ENCODE measurements at regions not wholly inside any gene's neighbourhood (a gene's known extent, or its start where the extent isn't known, plus 50 kb on each side); places are given as distances from the start of the nearest gene placed in this dataset.

- H3K27me3 Mint-ChIP-seq (ENCODE audit: low read depth), result no peaks in the 10 kb centered on the region
- no peak overlapping the region for H3K4me3 Mint-ChIP-seq
- H3K27ac Mint-ChIP-seq (ENCODE audit: unreplicated experiment), result no peak overlapping the region
- H3K9me3 Mint-ChIP-seq, result peaks cover 26% of the 10 kb centered on the region
- peaks cover 59% of the 10 kb centered on the region for H3K4me1 Mint-ChIP-seq
- H3K36me3 Mint-ChIP-seq (ENCODE audit: low read depth), result peaks cover 32% of the 10 kb centered on the region
- no peak for TF ChIP-seq CTCF (conservative IDR thresholded peaks at IDR 0.05)
- DNase-seq (ENCODE audit: low read depth, low spot score), result no peak
Measured at GRCh38 chr5:118703241-118703640, 285.1 kb downstream of the DTWD2 start.

DNA sequence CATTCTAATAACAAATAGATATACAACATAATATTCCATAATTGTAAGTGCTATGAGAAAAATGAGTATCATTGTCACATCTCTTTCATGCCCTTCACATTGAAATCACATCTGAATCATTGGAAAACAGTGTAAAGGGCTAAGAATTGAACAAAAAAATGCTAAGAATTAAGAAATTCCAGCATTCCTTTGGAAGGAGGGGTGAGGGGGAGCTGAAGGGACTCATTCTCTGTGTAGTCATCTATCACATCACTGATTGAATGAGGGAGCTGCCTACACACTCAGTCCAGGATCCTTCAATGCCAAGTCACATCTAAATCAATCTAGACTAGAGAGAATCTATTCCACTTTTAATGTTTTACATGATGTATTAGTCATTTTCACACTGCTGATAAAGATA is 286.6 kb downstream of the DTWD2 start:
- no peak for DNase-seq (ENCODE audit: low read depth, low spot score)
- Mint-ChIP-seq H3K27ac (ENCODE audit: unreplicated experiment) (peak overlapping the region; percentile 63), H3K4me1 (peaks cover 55% of the 10 kb centered on the region), H3K4me3 (peak overlapping the region; percentile 9), H3K27me3 (ENCODE audit: low read depth) (no peaks in the 10 kb centered on the region), H3K9me3 (peaks cover 26% of the 10 kb centered on the region), H3K36me3 (ENCODE audit: low read depth) (peaks cover 32% of the 10 kb centered on the region)
- no peak for TF ChIP-seq CTCF (conservative IDR thresholded peaks at IDR 0.05)

DNA sequence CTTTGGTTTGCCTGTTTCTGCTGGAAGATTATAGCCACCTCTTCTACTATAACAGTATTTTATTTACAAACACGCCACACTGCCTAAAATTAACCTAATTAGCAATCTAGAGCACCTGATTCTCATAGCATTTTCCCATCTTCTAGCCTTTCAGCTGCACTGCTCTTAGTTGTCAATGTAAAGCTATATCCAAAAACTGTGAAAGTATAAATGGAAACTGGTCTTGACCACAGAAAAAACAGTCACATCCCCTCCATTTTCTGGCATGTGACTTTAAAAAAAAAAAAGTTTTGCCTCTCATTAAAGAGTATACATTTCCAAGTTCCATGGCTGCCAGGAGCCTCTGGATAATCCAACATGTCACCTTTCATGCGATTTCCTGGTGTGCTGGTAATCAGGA is 287.8 kb downstream of the DTWD2 start:
- Mint-ChIP-seq H3K4me3 (no peak overlapping the region), H3K27ac (ENCODE audit: unreplicated experiment) (peak overlapping the region; percentile 89), H3K27me3 (ENCODE audit: low read depth) (no peaks in the 10 kb centered on the region), H3K4me1 (peaks cover 43% of the 10 kb centered on the region), H3K9me3 (peaks cover 26% of the 10 kb centered on the region), H3K36me3 (ENCODE audit: low read depth) (peaks cover 26% of the 10 kb centered on the region)
- TF ChIP-seq CTCF (conservative IDR thresholded peaks at IDR 0.05), result no peak
- no peak for DNase-seq (ENCODE audit: low read depth, low spot score)

DNA sequence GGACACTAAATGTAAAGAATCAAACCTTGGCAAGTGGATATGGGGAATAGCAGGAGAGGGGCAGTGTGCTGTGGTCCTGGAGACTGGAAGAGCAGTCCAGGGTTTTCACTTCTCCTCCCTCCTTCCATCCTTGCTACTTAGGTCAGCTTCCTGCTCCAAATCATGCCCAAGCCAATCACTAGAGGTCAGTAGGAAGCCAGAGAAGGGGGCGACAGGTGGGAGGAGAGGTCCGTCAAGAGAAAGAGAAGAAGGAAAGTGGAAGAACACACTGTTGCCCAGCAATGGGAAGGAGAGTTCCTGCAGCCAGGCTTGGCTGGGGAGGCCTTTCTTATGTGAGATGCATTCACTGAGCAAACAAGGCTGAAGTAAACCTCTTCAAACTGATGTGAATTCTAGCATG is 289.6 kb downstream of the DTWD2 start:
- peaks cover 37% of the 10 kb centered on the region for H3K4me1 Mint-ChIP-seq
- TF ChIP-seq CTCF (conservative IDR thresholded peaks at IDR 0.05), result no peak
- peaks cover 19% of the 10 kb centered on the region for H3K36me3 Mint-ChIP-seq (ENCODE audit: low read depth)
- no peak overlapping the region for H3K27ac Mint-ChIP-seq (ENCODE audit: unreplicated experiment)
- DNase-seq (ENCODE audit: low read depth, low spot score), result no peak
- no peaks in the 10 kb centered on the region for H3K27me3 Mint-ChIP-seq (ENCODE audit: low read depth)
- no peak overlapping the region for H3K4me3 Mint-ChIP-seq
- peaks cover 21% of the 10 kb centered on the region for H3K9me3 Mint-ChIP-seq

GRCh38 chr5:118696076-118696475 is 292.3 kb downstream of the DTWD2 start:
- H3K27ac Mint-ChIP-seq (ENCODE audit: unreplicated experiment), result no peak overlapping the region
- H3K4me3 Mint-ChIP-seq, result no peak overlapping the region
- no peak for TF ChIP-seq CTCF (conservative IDR thresholded peaks at IDR 0.05)
- DNase-seq (ENCODE audit: low read depth, low spot score), result no peak
- H3K27me3 Mint-ChIP-seq (ENCODE audit: low read depth), result no peaks in the 10 kb centered on the region
- peaks cover 13% of the 10 kb centered on the region for H3K9me3 Mint-ChIP-seq
- H3K36me3 Mint-ChIP-seq (ENCODE audit: low read depth), result peaks cover 5% of the 10 kb centered on the region
- peaks cover 37% of the 10 kb centered on the region for H3K4me1 Mint-ChIP-seq

All from neural crest cell (in vitro differentiated cells).